ENCODE measurements at regions not wholly inside any gene's neighbourhood (a gene's known extent, or its start where the extent isn't known, plus 50 kb on each side); places are given as distances from the start of the nearest gene placed in this dataset.
"Not testable (repeated sequence)": the region's sequence is repeated elsewhere in the genome, so short reads cannot be mapped to it uniquely, and the experiment has no call there.

DNA sequence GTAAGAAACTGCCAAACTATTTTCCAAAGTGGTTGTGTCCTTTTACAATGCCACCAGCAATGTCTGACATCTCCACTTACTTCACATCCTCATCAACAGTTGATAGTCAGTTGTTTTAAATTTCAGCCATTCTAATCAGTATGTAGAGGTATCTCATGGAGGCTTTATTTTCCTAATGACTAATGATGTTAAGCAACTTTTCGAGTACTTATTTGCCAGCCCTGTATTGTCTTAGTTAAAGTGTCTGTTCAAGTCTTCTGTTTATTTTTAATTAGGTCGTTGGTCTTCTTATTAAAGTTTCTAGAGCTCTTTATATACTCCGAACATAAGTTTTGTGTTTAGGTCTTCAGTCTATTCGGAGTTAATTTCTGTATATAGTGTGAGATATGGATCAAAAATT is 54.9 kb upstream of the NBPF12 start:
- DNase-seq: not testable (repeated sequence)

DNA sequence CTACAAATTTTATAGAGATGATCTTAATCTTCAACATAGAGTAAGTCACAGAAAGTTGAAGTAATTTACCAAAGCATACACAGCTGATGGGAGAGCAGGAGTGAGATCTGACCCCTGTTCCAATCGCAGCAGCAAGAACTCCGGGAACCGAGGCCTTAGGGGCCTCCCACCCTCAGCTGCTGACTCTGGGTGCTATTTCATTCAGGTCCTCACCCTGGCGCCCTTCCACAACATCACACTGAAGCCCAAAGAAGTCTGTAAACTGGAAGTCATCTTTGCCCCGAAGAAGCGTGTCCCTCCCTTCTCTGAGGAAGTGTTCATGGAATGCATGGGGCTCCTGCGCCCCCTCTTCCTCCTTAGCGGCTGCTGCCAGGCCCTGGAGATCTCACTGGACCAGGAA is 57.0 kb upstream of the NBPF12 start:
- not testable (repeated sequence) for DNase-seq

DNA sequence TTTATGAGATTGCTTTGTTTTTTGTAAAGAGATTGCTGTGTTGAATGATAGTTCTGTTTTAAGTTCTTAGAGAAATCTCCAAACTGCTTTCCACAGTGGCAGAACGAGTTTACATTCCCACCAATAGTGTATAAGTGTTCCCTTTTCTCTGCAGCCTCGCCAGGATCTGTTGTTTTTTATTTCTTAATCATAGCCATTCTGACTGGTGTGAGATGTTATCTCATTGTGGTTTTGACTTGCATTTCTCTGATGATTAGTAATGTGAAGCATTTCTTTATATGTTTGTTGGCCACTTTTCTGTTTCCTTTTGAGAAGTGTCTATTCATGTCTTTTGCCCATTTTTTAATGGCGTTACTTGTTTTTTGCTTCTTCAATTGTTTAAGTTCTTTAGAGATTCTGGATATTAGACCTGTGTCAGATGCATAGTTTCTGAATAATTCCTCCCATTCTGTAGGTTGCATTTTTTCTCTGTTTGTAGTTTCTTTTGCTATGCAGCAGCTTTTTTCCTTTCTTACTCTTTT is 74.3 kb upstream of the NBPF12 start:
- not testable (repeated sequence) for DNase-seq

DNA sequence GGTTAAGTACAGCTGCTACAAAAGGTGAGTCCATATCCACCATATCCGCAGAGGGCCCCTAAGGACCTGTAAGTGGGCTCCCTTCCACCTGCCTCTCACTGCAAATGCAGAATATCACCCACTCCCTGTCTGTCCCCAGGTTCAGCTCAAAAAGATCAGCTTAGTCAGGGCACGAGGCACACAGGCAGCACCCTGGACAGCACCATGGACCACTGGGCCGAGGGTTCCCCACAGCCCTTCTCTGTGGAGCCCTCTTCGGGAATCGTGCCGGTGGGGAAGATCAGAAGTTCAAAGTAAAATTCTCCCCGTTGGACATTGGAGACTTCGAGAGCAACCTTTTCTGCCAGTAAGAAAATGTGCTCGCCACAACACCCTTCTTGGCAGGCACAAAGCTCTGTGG is 85.0 kb upstream of the NBPF12 start:
- not testable (repeated sequence) for DNase-seq

DNA sequence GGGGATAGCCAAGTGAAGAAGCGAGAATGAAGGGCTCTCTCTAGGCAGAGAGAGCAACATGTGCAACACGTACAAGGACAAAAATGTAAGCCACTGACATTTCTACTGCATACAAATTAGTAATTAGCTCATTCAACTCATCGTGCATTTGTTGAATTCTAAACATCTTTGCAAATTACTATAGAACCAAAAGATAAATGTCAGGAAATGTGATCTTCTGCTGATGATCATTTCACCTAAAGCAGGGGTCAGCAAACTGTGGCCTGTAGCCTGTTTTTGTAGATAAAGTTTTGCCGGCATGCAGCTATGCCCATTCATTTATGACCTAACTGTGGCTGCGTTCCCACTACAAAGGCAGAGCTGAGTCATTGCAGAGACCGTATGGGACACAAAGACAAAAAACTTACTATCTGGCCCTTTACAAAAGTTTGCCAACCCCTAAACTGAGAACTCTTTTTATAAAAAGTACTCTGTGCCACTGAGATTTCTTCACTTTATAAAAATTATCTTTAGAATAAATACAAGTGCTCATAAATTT is 87.7 kb upstream of the NBPF12 start:
- not testable (repeated sequence) for DNase-seq

DNA sequence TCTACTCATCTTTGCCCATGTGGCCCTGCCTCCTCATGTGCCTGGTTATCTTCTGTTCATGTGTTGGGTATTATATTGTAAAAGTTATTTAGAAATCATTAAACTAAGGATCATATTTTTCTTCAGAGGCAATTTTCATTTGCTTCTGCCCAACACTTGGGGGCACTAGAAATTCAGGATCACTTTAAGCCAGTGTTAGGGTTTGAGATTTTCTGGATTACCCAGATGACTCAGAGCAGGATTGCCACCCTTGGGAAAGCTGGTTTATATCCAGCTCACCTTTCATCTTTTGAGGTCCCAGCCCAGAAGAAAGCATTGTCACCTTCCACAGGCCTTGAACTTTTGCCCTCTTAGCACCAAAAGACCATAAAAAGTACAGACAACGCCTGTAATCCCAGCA is 99.4 kb upstream of the NBPF12 start:
- DNase-seq: not testable (repeated sequence)

DNA sequence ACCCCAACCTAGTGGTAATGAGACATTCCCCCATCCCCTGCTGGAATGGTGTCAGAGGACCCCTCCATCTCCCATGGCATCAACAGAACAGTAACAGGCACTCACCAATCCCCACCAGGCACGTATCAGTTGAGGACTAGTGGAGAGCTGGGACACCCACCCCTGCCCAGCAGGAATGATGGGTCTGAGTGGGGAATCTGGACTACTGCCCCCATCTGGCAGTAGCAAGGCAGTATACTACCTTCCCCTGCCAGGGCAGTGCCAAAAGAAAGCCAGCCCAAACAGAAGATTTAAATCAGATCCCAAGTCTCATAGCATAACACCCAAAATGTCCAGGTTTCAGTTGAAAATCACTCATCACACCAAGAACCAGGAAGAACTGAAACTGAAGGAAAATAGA is 111.2 kb upstream of the NBPF12 start:
- not testable (repeated sequence) for DNase-seq

DNA sequence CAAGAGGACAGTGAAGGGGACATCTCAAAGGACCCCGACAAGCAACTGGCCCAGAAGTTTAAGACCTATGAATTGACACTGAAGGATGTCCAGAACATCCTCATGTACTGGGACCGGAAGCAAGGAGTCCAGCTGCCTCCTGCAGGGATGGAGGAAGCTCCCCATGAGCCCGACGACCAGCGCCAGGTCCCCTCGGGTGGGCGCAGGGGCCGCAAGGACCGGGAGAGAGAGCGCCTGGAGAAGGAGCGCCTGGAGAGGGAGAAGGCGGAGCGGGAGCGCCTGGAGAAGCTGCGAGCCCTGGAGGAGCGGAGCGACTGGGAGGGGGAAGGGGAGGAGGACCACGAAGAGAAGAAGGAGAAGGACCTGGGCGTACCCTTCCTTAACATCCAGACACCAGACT is 143.9 kb upstream of the NBPF12 start:
- not testable (repeated sequence) for DNase-seq

DNA sequence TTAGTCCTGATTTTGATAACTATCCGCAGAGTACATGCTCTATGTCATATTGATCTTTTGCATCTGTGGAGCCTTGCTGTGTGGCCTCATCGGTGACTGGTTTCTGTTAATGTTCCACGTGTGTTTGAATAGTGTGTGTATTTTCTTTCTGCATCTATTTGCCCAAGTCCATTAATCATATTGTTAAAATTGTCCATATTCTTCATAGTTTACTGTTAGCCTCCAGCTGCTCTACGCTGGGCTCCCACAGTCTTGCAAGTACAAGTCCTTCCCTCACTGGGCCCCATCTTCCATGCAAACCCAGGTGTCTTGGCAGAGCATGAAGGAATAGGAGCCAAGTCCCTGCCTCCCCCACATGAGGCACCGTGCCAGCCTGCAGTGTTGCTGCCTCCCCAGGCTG is 145.4 kb upstream of the NBPF12 start:
- DNase-seq: not testable (repeated sequence)

DNA sequence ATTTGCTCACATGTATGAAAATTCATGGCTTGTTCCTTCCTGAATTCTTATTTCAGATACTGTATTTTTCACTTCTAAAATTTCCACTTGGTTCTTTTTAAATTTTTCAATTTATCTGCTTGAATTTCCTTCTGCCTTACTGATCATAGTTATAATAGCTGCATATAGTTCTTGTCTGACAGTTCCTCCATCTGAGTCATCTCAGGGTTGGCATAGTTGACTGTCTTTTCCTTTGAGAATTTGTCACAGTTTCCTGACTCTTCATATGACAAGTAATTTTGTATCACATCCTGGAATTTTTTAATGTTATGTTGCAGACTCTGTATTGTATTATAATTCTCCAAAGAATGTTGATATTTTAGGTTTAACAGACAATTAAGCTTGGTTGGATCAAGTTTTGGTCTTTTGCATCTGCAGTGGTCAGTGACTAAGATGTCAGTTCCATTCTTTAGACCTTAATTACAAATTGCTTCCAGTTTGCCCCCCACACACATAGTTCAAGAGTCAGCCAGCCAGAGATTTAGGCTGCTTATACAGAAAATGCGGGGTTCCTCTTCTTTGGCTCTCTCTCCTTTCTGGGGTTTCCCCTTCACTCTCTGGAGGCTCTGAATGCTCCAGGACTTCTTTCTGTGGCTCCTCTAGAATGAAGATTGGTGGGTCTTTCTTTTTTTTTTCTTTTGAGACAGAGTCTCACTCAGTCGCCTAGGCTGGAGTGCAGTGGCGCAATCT is 153.7 kb upstream of the NBPF12 start:
- DNase-seq: not testable (repeated sequence)

DNA sequence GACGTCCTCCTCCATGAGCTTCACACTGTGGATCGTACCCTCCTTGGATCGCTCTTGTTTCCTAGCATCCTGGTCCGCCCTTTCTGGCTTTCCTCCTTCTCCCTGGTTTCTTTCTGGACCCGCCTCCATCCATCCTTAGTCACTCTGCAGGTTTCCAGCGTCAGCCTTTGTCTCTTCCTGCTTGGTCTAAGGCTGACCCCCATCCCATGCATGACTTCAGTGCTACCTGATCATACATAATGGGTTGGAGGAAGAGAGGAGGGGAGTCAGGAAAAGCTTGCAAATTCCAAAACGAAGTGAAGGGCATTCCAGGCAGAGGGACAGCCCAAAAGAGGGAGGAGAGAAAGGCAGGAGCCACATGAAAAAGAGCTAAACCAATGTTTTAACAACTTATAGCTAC is 156.9 kb upstream of the NBPF12 start:
- DNase-seq: not testable (repeated sequence)

DNA sequence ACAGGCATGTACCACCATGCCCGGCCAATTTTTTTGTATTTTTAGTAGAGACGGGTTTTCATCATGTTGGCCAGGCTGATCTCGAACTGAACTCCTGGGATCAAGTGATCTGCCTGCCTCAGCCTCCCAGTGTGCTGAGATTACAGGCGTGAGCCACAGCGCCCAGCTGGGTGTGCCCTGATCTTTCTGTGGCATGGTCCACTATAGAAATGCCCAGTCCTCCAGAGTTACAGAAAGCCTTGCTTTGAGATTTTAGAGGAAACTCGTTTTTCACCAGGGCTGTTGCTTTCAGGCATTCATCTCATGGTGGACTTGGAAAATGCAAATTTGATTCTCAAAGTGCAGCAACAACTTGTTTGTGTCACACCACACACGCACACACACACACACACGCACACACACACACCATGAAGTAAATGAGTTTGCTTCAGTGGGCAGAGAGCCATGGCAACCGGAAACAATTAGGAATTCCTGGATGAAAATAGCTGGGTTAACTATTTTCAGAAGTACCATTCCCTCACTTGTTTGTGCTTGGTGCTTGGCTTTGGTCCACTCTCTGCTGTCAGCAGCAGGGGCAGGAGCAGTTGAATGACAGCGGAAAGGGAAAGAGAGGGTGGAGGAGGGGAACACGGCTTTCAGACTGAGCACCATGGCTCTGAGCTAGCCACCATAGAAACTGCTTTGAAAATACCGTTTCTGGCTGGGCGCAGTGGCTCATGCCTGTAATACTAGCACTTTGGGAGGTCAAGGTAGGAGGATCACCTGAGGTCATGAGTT is 160.1 kb upstream of the NBPF12 start:
- not testable (repeated sequence) for DNase-seq

DNA sequence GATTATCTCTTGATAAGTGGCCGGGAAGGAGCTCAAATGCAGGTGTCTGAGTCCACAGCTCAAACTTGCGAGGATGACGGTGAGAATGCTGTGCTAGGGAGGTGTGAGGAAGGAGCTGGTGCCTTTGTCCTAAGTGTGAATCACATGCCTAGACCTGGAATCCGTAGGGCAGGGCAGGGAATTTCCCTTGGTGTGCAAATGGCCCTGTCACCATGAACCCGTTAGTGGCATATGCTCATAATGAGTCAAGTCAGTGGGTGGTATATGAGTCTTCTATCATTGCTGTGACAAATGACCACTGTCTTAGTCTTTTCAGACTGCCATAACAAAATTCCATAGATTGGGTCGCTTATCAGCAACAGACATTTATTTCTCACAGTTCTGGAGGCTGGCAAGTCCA is 163.1 kb upstream of the NBPF12 start:
- DNase-seq: not testable (repeated sequence)

DNA sequence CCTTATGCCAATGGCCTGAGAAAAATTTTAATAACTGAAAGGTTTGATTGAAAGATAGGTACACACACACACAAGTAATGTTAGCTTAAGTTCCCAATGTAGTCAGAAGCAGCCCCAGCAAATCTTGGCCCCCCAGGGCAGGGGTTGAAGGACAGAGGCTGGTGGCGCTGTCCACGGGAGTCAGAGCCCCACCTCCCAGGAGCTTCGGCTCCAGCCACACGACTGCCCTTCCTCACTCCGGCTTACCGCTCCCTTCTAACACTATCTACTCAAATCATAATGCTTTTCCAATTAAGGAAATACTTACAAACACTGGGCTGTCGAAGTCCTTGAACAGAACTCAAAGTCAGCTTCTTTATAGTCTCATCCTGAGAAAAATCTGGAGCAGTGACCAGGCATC is 163.9 kb upstream of the NBPF12 start:
- DNase-seq: not testable (repeated sequence)

DNA sequence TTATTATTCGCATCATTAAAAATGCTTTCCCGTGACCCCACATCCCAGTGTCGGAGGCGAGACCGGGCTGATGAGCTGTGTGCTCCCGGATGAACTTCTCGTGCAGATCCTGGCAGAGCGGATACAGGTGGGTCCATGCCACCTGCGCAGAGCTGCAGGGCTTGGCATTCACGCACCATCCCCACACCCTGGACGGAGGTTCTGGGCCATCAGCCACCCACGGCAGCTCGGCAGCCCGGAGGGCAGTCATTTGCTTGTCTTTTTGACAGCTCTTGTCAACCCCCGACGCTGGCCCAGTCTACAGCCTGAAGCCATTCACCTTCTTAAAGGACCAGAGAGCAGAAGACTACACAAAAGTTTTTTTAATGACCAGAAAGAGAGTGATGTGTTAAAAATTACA is 166.7 kb upstream of the NBPF12 start:
- DNase-seq: not testable (repeated sequence)

DNA sequence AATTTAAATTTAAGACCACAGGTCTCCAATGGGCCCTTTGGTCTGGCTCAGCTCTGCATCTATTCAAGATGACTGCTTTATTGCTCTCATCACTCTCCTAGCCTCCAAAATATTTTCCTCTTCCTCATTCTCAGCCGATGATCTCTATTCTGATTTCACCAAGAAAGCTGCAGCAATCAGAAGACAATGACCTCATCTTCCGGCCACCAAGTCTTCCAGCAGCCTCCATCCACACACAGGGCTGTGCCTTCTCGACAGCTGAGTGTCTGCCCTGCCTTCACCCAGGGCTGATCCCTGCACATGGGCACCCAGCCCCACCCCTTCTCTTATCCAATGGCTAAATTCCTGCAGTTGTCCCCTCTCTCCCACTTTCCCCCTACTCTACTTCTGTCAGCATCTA is 167.1 kb upstream of the NBPF12 start:
- not testable (repeated sequence) for DNase-seq

DNA sequence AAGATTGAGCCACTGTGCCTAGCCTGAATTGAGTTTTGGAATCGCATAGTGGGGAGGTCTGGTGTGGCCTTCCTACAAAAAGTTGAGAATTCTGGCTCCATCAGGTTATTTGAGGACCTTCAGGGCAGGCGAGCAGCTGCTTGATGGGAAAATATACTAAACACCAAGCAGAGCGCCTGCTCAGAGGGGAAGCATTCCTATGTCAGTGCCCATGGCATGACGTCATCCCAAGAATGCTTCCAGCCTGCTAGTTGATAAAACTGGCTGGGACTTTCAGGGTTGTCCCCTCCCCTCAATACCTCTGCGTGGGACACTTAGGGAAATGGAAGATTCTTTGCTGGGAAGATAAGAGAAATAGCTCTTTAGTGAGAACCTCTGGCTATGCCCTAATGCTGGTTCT is 174.9 kb upstream of the NBPF12 start:
- DNase-seq: not testable (repeated sequence)

DNA sequence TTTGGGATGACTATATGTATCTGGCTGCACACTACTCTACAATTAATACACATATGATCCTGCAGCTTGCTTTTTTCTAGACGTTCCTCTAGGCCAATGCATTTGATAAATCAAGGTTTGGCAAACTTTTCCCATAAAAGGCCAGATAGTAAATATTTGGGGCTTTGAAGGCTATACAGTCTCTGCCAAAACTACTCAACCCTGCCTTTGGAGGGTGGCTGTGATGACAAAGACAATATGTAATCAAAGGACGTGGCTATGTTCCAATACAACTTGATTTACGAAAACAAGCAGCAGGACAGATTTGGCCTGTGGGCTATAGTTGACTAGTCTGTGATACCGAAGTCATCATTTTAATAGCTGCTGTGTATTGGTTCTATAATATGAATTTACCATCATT is 181.3 kb upstream of the NBPF12 start:
- DNase-seq: not testable (repeated sequence)

DNA sequence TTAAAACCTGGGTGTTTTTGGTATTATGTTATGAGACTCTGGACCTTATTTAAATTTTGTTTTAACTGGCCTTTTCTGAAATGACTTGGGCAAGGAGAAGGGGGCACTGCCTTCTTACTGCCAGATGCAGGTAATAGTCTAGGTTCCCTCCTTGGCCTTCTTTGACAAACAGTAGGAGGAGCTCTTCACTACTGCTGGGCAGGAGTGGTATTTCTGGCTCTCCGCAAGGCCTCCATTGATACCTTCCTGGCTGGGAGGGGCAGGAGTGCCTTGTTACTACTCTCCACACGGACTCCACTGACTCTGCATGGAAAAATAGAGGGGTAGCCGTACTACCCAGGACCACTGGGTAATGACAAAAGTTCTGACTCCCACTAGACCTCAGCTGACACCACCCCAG is 189.4 kb upstream of the NBPF12 start:
- not testable (repeated sequence) for DNase-seq

DNA sequence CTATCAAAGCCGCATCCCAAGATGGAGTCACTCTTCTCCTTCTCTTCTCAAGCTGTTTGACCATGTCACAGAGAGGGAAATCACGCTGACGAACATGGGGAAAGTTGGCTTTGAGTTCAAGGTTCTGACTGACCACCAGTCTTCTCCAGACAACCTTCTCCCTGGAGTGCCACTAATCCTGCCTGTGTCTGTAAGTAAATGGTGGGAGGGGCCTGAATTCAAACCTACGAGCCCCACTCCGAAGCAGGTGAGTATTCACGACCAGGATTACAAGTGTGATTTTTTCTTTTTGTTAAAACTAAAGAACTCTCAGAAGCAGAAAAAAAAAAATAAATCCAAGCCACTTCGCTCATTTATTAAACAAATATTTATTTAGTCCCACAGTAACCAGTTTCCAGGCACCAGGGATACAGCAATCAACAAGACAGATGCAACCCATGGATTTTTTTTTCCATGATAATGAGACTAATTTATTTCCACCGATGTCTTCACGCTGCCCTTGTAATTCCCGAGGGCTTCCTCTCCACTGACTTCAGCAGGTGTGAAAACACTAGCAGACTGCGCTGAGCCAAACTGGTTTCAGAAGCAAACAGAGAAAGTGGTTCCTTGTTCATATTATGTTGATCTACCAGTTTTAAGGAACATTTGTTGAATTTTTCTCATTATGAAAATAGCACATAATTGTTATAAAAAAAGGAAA is 206.0 kb upstream of the NBPF12 start:
- DNase-seq: not testable (repeated sequence)

DNA sequence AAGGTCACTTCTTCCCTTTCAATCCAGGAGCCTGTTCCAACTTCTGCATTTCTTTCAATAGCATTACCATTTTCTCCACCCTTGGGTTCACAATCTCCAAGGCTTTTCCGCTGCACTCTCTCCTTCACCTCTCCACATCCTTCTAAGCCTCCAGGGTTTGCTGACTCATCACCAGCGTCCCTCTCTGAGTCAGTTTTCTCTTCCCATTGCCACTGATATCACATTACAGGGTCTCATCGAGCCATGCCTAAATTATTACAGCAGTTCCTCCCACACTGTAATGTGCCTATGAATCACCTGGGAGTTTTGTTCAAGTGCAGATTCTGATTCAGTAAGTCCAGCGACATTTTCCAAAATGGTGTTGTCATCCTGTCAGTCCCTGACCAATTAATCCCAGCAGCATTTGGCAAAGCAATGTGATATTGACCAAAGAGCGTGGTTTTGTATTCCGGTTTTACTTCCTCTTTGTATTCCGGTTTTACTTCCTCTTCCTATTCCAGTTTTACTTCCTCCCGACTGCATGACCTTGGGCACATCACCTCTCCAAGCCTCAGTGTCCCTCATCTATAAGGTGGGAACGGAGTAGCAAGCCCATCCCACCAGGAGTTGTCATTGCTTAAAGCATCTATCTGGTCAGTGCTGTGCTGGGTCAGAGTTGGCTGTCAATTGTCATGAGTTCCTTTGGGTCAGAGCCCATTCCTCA is 208.3 kb upstream of the NBPF12 start:
- not testable (repeated sequence) for DNase-seq

DNA sequence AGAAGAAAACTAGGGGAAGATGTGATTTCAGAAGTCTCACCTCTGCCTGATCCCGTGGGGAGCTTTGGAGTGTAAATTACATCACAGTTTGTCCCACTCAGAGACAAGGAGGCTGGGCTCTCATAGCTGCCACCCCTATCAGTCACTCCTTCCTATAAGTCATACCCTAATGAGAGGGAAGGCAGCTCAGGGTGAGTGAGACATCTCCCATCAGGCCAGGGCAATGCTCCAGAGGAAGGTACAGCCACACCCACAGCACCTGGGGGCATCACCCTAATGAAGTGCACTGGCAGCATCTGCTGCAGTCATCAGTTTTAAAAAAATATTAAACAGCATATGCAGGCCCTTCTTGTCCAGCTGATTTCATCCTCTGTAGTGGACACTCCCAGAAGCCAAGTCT is 223.1 kb upstream of the NBPF12 start:
- DNase-seq: not testable (repeated sequence)
